HepG2 (cell line): ENCODE measurements at regions not wholly inside any gene's neighbourhood (a gene's known extent, or its start where the extent isn't known, plus 50 kb on each side); places are given as distances from the start of the nearest gene placed in this dataset.

Source experiments
- ATAC-seq: fragments of 200-7000 bp; cut with Tn5 transposase; 3 replicates; pipeline ENCODE4 v1.9.1; 2020; ENCODE audit warnings: mild to moderate bottlenecking, moderate library complexity
- BruUV-seq: library from RNA; stranded (reverse); fragments of 400-500 nt; replicated peaks from 2 replicates; lab custom pipeline; 2021; lab: Mats Ljungman, UMichigan
- CTCF ChIA-PET: fragments of 300-600 bp; formaldehyde crosslinking; extraction: SDS; loops from one replicate; lab custom pipeline; 2021; ENCODE audit warnings: low total read pairs, inconsistent platforms, low intra/inter-chr PET ratio; lab: Yijun Ruan, JAX
- POLR2A ChIA-PET: fragments of 350-600 bp; sonication (Branson Sonifier 250); formaldehyde crosslinking; loops from one replicate; lab custom pipeline; 2020; ENCODE audit warnings: antibody characterized with exemption, inconsistent platforms; lab: Yijun Ruan, JAX
- DNase-seq: peaks from one replicate; pipeline ENCODE4 v3.0.0-alpha.2; 2015; ENCODE audit warnings: low spot score
- FAIRE-seq: peaks from 3 replicates; lab custom pipeline; 2011; peaks lifted over from hg19 to GRCh38; lab: Jason Lieb, UNC
- H2AFZ ChIP-seq: one replicate; pipeline ENCODE4 v1.6.1; 2011; ENCODE audit warnings: low read length, inconsistent platforms
- H3K27ac ChIP-seq: fragments of 300-600 bp; 3 replicates; pipeline ENCODE4 v1.8.0; 2011; ENCODE audit warnings: mixed run types, mild to moderate bottlenecking, mixed read lengths, low read length, inconsistent platforms; ENCODE audit not compliant: insufficient read depth; ENCODE audit errors: extremely low read length
- H3K27me3 ChIP-seq, 2 experiments: fragments of 200-600 bp in 1 of 2; 2 replicates in 1 of 2; 3 replicates in 1 of 2; pipeline versions ENCODE4 v1.6.0 to v1.8.0; 2011; ENCODE audit warnings: low read length in 2 of 2, mild to moderate bottlenecking in 2 of 2, moderate library complexity in 2 of 2, inconsistent platforms in 1 of 2; ENCODE audit not compliant: insufficient read depth in 2 of 2, control insufficient read depth in 1 of 2
- H3K36me3 ChIP-seq, 2 experiments: fragments of 200-600 bp in 1 of 2; replicated peaks in 1 of 2; 2 replicates in 1 of 2; 3 replicates in 1 of 2; pipeline versions ENCODE4 v1.5.1 to v1.8.0; 2011; ENCODE audit warnings: low read length in 2 of 2, inconsistent platforms in 1 of 2; ENCODE audit not compliant: insufficient read depth in 2 of 2, control insufficient read depth in 1 of 2
- H3K4me1 ChIP-seq: 2 replicates; pipeline ENCODE4 v1.5.1; 2012; ENCODE audit warnings: low read length, inconsistent platforms; ENCODE audit not compliant: insufficient read depth
- H3K4me2 ChIP-seq: 2 replicates; pipeline ENCODE4 v1.6.0; 2011; ENCODE audit warnings: low read depth, low read length, inconsistent platforms
- H3K4me3 ChIP-seq, 3 experiments: fragments of 200-600 bp in 1 of 3; sonication (generic), shearing (Covaris generic) in 1 of 3; replicated peaks in 1 of 3; 2 replicates each; pipeline ENCODE4 v1.5.1; 2011 to 2016; ENCODE audit warnings: low read length in 3 of 3, inconsistent platforms in 2 of 3, low read depth in 2 of 3, mild to moderate bottlenecking in 2 of 3, control low read depth in 1 of 3, mixed read lengths in 1 of 3; ENCODE audit not compliant: insufficient read depth in 1 of 3
- H3K79me2 ChIP-seq: one replicate; pipeline ENCODE4 v1.6.1; 2011; ENCODE audit warnings: low read length, inconsistent platforms; ENCODE audit not compliant: insufficient read depth
- H3K9ac ChIP-seq: 2 replicates; pipeline ENCODE4 v1.6.0; 2011; ENCODE audit warnings: mild to moderate bottlenecking, low read depth, low read length, inconsistent platforms; ENCODE audit not compliant: insufficient read depth
- H3K9me3 ChIP-seq: 2 replicates; pipeline ENCODE4 v1.5.1; 2012; ENCODE audit warnings: mild to moderate bottlenecking, low read length
- H4K20me1 ChIP-seq: 2 replicates; pipeline ENCODE4 v1.6.0; 2011; ENCODE audit warnings: inconsistent platforms, mild to moderate bottlenecking, low read length, moderate library complexity; ENCODE audit not compliant: insufficient read depth
- ETV5 ChIP-seq: IDR thresholded peaks from 2 replicates; pipeline ENCODE4 v1.6.1; 2018; ENCODE audit warnings: missing biosample characterization, missing genetic modification reagents, inconsistent platforms, borderline replicate concordance
- FOXC1 ChIP-seq: sonication (generic); formaldehyde crosslinking; IDR thresholded peaks from 2 replicates; pipeline ENCODE4 v1.8.0; 2022; ENCODE audit warnings: mild to moderate bottlenecking, missing genetic modification reagents, borderline replicate concordance
- JUN ChIP-seq: sonication (generic); formaldehyde crosslinking; IDR thresholded peaks from 2 replicates; pipeline ENCODE4 v1.4.0; 2020; ENCODE audit warnings: mild to moderate bottlenecking, missing genetic modification reagents
- SALL1 ChIP-seq: sonication (generic); formaldehyde crosslinking; IDR thresholded peaks from 2 replicates; pipeline ENCODE4 v1.8.0; 2022; ENCODE audit warnings: mild to moderate bottlenecking, missing genetic modification reagents
- ZNF263 ChIP-seq: sonication (generic); formaldehyde crosslinking; IDR thresholded peaks from 2 replicates; pipeline ENCODE4 v1.4.0; 2020; ENCODE audit warnings: missing genetic modification reagents
- ZNF510 ChIP-seq: sonication (generic); formaldehyde crosslinking; IDR thresholded peaks from 2 replicates; pipeline ENCODE4 v1.4.0; 2020; ENCODE audit warnings: low read depth, mild to moderate bottlenecking, missing genetic modification reagents
- ZNF687 ChIP-seq: sonication (generic); formaldehyde crosslinking; IDR thresholded peaks from 2 replicates; pipeline ENCODE4 v1.5.1; 2020; ENCODE audit warnings: mild to moderate bottlenecking, missing genetic modification reagents, moderate library complexity
- WGBS: methylation state at CpG from one replicate; pipeline ENCODE4 v1.1.6; 2017; ENCODE audit warnings: low lambda C conversion rate; 5-methylcytosine and 5-hydroxymethylcytosine counted together
- in situ Hi-C: cut with HindIII; loops from 2 replicates; pipeline ENCODE4 v1.10.0; 2017; ENCODE audit warnings: low pct_unique_long_range_greater_than_20kb; ENCODE audit not compliant: extremely low pct_ligation_motif_present
- intact Hi-C: fragments of 100-400 bp; cut with micrococcal nuclease; formaldehyde crosslinking; loops from one replicate; pipeline ENCODE4 v1.10.0; 2022; ENCODE audit not compliant: unreplicated experiment

- intact Hi-C loops = no loop called here
- peak overlapping the region; percentile 6 for H3K4me2 ChIP-seq
These were observed 79.3 kb downstream of the SDC1 start for GRCh38 chr2:20145497-20146193.

More at GRCh38 chr2:20145497-20146193, 79.3 kb downstream of the SDC1 start:
- H3K4me1 ChIP-seq = peaks cover 42% of the 10 kb centered on the region
- H2AFZ ChIP-seq = no peak overlapping the region
- H3K36me3 ChIP-seq = no peaks in the 10 kb centered on the region
- ChIA-PET POLR2A (no interaction called here), CTCF (no interaction called here)
- no peak overlapping the region for H3K27ac ChIP-seq
- H3K9ac ChIP-seq = no peak overlapping the region
- FAIRE-seq = no peak
- no peak for DNase-seq
- no peaks in the 10 kb centered on the region for H3K9me3 ChIP-seq
- ATAC-seq = peak; percentile 23; the same call in 2 of the 3 replicates
- H3K4me3 ChIP-seq = no peak overlapping the region; a peak in 1 of 6 replicates
- TF ChIP-seq JUN (CRISPR knock-in tag) = no peak
- peak; percentile 42 for TF ChIP-seq ZNF687 (CRISPR knock-in tag)
- TF ChIP-seq ZNF510 (CRISPR knock-in tag) = no peak
- TF ChIP-seq ZNF263 (CRISPR knock-in tag) = peak; percentile 79; the same call in 1 of the 2 replicates
- TF ChIP-seq ETV5 (CRISPR knock-in tag) = peak; percentile 13; the same call in 1 of the 2 replicates
- 0 out of 2 replicates have a peak, but pooled peaks have one; percentile 20 for TF ChIP-seq FOXC1 (CRISPR knock-in tag)
- TF ChIP-seq SALL1 (CRISPR knock-in tag) = peak; percentile 39; the same call in 1 of the 2 replicates
- WGBS = 13% methylated on average over 10 of the region's 11 CpGs
- BruUV-seq = no TSS peak
- peaks cover 3 to 37% of the 10 kb centered on the region in 2 experiments; a peak in 4 of 5 replicates for H3K27me3 ChIP-seq
- in situ Hi-C loops = no loop called here
- no peaks in the 10 kb centered on the region for H4K20me1 ChIP-seq
- no peaks in the 10 kb centered on the region for H3K79me2 ChIP-seq
